Osteoblast (primary cell): ENCODE measurements at regions not wholly inside any gene's neighbourhood (a gene's known extent, or its start where the extent isn't known, plus 50 kb on each side); places are given as distances from the start of the nearest gene placed in this dataset.

ENCODE experiments used
- DNase-seq: peaks from one replicate; pipeline ENCODE4 v3.0.0; 2011; ENCODE audit warnings: low spot score, mixed read lengths; ENCODE audit not compliant: insufficient read length; ENCODE audit errors: missing footprints
- H2AFZ ChIP-seq: 2 replicates; pipeline ENCODE4 v1.6.0; 2011; ENCODE audit warnings: mild to moderate bottlenecking, low read length
- H3K27ac ChIP-seq: 2 replicates; pipeline ENCODE4 v1.5.1; 2011; ENCODE audit warnings: mild to moderate bottlenecking, low read depth, low read length, moderate library complexity
- H3K27me3 ChIP-seq: 2 replicates; pipeline ENCODE4 v1.6.0; 2012; ENCODE audit warnings: mild to moderate bottlenecking, control low read depth, inconsistent platforms, low read length, moderate library complexity; ENCODE audit not compliant: insufficient read depth
- H3K36me3 ChIP-seq: 2 replicates; pipeline ENCODE4 v1.5.1; 2011; ENCODE audit warnings: mild to moderate bottlenecking, low read length, control low read depth, moderate library complexity; ENCODE audit not compliant: insufficient read depth
- H3K4me1 ChIP-seq: 2 replicates; pipeline ENCODE4 v1.5.1; 2011; ENCODE audit warnings: mild to moderate bottlenecking, low read length, control low read depth, moderate library complexity; ENCODE audit not compliant: insufficient read depth
- H3K4me2 ChIP-seq: 2 replicates; pipeline ENCODE4 v1.6.0; 2011; ENCODE audit warnings: mild to moderate bottlenecking, low read length; ENCODE audit not compliant: insufficient read depth
- H3K4me3 ChIP-seq: fragments of 200-600 bp; sonication (generic); 3 replicates; pipeline ENCODE4 v1.5.1; 2012; ENCODE audit warnings: mild to moderate bottlenecking, low read length, inconsistent platforms; ENCODE audit not compliant: insufficient read depth
- H3K79me2 ChIP-seq: 2 replicates; pipeline ENCODE4 v1.6.0; 2012; ENCODE audit warnings: mild to moderate bottlenecking, low read length, control low read depth, inconsistent platforms; ENCODE audit not compliant: insufficient read depth
- H3K9me3 ChIP-seq: 2 replicates; pipeline ENCODE4 v1.5.1; 2011; ENCODE audit warnings: low read depth, low read length, control low read depth
- H4K20me1 ChIP-seq: 2 replicates; pipeline ENCODE4 v1.6.0; 2012; ENCODE audit warnings: mild to moderate bottlenecking, low read length, control low read depth; ENCODE audit not compliant: insufficient read depth
- TF ChIP-seq, protein P1 (sequence below): IDR thresholded peaks from 2 replicates; pipeline ENCODE4 v1.5.1; 2011; ENCODE audit warnings: mild to moderate bottlenecking, low read depth, low read length, moderate library complexity; ENCODE audit errors: extremely low read depth

DNA sequence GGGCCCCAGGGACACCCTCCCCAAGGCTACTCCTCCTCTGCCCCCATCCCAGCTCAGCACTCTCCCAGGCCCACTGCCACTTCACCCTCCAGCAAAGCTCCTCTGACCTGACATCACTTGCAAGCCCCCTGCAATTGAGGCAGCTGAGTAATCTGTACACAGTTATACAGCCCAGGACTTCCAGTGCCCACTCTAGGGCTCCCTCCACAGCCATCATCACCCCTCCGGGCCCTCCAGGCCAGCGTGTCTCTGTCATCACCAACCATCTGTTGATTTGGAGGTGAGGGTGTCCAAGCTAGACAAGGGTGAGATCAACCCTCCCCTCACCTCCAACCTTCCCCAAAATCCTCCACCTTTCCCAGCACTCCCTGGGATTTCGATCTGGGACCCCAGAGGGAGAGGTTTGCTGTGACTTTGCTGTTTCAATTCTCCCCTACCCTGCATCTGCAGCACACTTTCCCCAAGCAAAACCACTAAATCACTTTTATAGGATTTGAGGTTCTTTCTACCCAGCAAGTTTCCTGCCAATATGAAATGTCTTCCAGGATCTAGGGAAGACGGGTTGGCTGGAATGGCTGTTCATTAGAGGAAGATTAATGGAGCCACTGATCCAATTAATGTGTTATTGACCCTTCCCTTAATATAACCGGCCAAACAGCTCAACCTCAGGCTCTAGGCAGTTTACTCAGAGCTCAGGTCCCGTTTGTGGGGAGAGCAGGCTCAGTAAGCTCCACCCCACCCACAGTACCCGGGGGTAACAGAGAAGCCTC, 92.9 kb downstream of the CHST1 start:
- no peaks in the 10 kb centered on the region for H3K36me3 ChIP-seq
- H4K20me1 ChIP-seq, result peaks cover 3% of the 10 kb centered on the region
- H3K4me1 ChIP-seq, result peaks cover 19% of the 10 kb centered on the region
- no peak for DNase-seq
- TF ChIP-seq, protein P1, sequence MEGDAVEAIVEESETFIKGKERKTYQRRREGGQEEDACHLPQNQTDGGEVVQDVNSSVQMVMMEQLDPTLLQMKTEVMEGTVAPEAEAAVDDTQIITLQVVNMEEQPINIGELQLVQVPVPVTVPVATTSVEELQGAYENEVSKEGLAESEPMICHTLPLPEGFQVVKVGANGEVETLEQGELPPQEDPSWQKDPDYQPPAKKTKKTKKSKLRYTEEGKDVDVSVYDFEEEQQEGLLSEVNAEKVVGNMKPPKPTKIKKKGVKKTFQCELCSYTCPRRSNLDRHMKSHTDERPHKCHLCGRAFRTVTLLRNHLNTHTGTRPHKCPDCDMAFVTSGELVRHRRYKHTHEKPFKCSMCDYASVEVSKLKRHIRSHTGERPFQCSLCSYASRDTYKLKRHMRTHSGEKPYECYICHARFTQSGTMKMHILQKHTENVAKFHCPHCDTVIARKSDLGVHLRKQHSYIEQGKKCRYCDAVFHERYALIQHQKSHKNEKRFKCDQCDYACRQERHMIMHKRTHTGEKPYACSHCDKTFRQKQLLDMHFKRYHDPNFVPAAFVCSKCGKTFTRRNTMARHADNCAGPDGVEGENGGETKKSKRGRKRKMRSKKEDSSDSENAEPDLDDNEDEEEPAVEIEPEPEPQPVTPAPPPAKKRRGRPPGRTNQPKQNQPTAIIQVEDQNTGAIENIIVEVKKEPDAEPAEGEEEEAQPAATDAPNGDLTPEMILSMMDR, result no peak
- H3K9me3 ChIP-seq, result no peaks in the 10 kb centered on the region
- no peak overlapping the region for H3K4me3 ChIP-seq
- no peak overlapping the region for H2AFZ ChIP-seq
- H3K4me2 ChIP-seq, result no peak overlapping the region
- H3K79me2 ChIP-seq, result no peaks in the 10 kb centered on the region
- peaks cover 13% of the 10 kb centered on the region for H3K27me3 ChIP-seq
- H3K27ac ChIP-seq, result no peak overlapping the region

DNA sequence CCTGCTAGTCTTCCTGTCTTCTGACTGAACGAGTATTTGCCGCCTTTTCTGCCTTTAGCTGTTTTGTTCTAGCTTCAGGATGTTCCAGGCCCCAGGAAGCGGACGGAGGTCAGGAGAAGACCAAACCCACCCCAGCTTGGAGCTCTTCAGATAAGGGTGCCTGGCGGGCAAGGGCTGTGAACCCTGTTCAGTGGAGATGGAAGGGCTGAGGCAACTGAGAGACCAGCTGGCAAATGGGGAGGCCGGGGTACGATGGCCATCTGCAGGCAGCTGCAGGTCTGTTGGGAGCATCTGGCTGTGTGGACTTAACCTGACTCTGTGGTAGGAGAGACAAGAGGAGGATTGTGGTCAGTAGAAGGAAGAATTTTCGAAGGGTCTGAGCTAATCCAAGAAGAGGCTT, 95.6 kb downstream of the CHST1 start:
- H3K9me3 ChIP-seq, result no peaks in the 10 kb centered on the region
- no peak for DNase-seq
- no peak overlapping the region for H3K4me2 ChIP-seq
- no peaks in the 10 kb centered on the region for H3K79me2 ChIP-seq
- no peak overlapping the region for H3K4me3 ChIP-seq
- no peaks in the 10 kb centered on the region for H4K20me1 ChIP-seq
- peaks cover 14% of the 10 kb centered on the region for H3K27me3 ChIP-seq
- no peak overlapping the region for H2AFZ ChIP-seq
- TF ChIP-seq, protein P1, result no peak
- H3K27ac ChIP-seq, result no peak overlapping the region
- H3K36me3 ChIP-seq, result no peaks in the 10 kb centered on the region
- no peaks in the 10 kb centered on the region for H3K4me1 ChIP-seq

DNA sequence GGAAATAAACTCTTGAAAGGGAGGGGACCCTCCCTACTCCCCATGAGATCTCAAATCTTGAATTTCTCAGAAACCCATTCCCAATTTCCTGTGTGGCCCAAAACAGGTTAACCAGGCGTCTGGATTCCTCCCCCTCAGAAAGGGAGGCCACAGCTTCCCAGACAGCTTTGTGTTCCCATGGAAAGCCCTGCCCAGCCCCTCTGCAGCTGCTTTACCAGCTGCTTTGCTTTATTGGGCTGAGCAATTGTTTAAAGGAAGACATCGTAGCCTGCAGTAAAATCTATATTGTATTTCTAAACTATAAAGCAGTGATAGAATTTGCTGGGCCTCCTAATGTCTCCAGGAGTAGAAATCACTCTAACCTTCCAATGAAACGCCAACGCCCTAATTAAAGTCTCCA, 97.4 kb downstream of the CHST1 start:
- H3K79me2 ChIP-seq, result no peaks in the 10 kb centered on the region
- no peak overlapping the region for H3K27ac ChIP-seq
- H3K9me3 ChIP-seq, result no peaks in the 10 kb centered on the region
- no peaks in the 10 kb centered on the region for H3K36me3 ChIP-seq
- no peaks in the 10 kb centered on the region for H3K4me1 ChIP-seq
- no peak overlapping the region for H3K4me3 ChIP-seq
- DNase-seq, result no peak
- TF ChIP-seq, protein P1, result no peak
- no peaks in the 10 kb centered on the region for H4K20me1 ChIP-seq
- peaks cover 18% of the 10 kb centered on the region for H3K27me3 ChIP-seq
- H3K4me2 ChIP-seq, result no peak overlapping the region
- no peak overlapping the region for H2AFZ ChIP-seq

DNA sequence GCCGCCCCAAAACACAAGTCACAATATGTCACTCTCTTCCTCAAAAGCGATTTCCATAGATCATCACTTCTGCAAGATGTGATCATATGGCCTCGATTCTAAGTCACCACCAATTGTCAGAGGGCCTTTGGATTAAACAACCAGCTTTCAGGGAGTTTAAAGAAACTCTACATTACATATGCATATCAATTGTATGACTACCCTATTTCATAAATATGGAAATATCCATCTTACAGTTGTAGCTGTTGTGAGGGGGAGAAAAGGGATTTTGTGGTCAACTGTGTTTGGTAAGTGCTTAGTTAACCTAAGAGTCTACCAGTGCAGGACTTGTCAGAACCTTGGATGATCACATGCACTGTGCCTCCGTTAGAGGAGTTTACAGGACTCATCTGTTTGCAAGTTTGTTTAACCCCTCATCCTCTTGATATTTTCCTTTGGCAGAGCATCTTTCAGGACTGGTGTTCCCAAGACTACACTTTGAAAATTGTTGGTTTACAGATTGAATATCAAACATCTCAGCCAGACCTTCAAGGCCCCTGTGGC, 99.9 kb downstream of the CHST1 start:
- Histone ChIP-seq H4K20me1 (no peaks in the 10 kb centered on the region), H3K4me2 (no peak overlapping the region), H3K4me1 (no peaks in the 10 kb centered on the region), H3K27me3 (peaks cover 15% of the 10 kb centered on the region), H3K36me3 (no peaks in the 10 kb centered on the region), H3K27ac (no peak overlapping the region), H3K9me3 (no peaks in the 10 kb centered on the region), H2AFZ (no peak overlapping the region), H3K4me3 (no peak overlapping the region), H3K79me2 (no peaks in the 10 kb centered on the region)
- TF ChIP-seq, protein P1, result no peak
- DNase-seq, result no peak
